HL-60/S4 (cell line): ENCODE measurements at regions not wholly inside any gene's neighbourhood (a gene's known extent, or its start where the extent isn't known, plus 50 kb on each side); places are given as distances from the start of the nearest gene placed in this dataset.

Experiments
- in situ Hi-C: fragments of 300-500 bp; cut with MboI; formaldehyde crosslinking; loops from 2 replicates; pipeline ENCODE4 v1.14.3; 2022; ENCODE audit warnings: low sequenced_read_pairs

DNA sequence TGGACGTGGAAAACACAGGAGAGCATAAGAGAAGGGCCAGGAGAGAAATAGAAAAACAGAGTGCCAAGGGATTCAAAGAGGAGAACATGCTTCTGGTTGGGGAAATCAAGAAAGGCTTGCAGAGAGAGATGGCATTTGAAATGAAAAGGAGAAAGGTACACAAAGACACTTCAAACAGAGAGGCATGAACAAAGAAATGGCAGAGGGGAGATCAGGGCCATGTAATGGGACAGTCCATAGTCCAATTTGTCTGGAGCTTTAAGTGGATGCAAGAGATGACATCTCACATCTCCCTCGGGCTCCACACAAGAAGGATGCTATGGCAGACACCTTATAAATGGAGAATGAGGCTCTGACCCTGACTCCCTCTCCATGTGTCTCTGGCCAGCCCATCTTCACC, 331.1 kb downstream of the MLLT3 start:
- in situ Hi-C loops: no loop called here

DNA sequence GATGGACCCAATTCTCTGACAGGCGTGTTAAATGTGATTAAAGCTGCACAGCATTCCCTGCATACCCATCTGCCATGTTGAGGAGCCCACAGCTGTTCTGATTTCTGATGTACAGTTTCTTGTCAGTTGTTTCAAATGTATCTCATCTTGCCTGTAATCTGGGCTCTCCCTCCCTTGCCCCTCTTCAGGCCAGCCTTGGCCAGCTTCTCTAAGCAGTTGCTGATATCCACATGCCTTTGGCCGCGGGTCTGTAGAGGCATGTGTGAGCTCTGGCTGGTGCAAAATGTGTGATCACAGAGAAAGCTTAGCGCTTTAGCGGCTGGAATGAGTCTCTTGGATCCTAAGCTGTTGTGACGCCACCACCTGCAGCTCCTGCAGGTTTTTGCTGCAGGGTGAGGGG, 332.0 kb downstream of the MLLT3 start:
- in situ Hi-C loops: no loop called here

DNA sequence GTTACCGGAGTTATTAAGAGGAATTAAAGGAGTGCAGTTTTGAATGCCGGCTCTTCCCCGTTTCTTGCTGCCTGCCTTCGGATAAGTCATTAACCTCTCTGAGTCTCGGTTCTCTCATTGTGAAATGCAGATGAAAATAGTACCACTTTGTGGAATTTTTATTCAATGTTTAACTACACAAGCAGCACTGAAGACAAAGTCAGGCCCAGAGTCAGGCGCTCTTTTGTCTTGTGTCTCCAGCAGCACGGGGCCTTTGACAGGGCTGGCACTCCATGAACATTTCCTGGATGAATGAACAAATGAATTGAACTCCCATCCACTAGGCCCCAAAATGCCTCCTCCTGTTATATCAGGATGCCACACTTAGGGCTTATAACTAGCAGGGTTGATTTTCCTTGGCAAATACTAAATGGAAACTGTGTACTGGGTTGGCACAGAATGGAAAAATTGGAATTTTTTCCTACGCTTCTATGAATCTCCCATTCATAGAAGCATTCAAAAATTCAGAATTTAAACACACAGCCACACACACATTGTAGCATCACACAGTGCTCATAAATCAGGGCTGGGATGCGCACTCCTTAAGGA, 332.8 kb downstream of the MLLT3 start:
- in situ Hi-C loops: no loop called here

DNA sequence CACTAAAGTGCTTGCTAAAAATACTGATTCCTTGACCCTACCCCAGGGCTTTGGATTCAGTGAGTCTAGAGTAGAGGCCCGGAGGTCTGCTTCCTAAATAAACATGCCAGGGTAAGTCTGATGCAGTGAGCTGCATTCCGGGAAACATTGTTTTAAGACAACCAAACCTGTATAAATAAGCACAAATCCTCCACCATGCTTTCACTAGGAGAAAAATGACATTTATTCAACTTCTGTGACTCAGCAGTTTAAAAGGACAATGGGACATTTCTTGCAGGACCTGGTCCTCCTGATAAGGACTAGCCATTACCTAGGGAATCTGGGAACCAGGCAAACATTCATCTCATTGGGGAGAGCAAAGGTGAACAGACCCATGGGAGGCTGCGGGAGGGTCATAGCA, 335.3 kb downstream of the MLLT3 start:
- in situ Hi-C loops: no loop called here

DNA sequence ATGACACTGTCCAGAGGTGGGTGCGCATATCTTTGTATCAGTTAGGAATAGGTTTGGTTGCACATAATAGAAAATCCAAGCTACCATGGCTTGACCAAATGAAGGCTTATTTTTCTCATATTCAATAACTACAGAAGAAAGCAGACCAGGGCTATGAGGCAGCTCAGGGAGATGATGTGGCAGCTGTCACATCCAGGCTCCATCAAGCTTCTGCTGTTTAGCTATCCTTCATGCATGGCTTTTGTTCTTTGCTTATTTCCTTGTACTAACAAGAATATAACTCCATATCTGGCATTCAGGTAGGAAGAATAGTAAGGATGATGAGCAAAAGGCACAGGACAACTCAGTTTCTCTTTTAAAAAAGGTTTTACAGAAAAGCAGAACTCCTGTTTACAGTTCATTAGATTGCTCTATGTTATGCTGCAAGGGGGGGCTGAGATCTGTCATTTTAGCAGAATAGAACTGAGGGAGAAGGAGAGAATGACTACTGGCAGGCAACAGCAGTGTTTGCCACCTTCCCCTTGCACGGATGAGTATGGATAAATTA, 336.1 kb downstream of the MLLT3 start:
- in situ Hi-C loops: no loop called here

DNA sequence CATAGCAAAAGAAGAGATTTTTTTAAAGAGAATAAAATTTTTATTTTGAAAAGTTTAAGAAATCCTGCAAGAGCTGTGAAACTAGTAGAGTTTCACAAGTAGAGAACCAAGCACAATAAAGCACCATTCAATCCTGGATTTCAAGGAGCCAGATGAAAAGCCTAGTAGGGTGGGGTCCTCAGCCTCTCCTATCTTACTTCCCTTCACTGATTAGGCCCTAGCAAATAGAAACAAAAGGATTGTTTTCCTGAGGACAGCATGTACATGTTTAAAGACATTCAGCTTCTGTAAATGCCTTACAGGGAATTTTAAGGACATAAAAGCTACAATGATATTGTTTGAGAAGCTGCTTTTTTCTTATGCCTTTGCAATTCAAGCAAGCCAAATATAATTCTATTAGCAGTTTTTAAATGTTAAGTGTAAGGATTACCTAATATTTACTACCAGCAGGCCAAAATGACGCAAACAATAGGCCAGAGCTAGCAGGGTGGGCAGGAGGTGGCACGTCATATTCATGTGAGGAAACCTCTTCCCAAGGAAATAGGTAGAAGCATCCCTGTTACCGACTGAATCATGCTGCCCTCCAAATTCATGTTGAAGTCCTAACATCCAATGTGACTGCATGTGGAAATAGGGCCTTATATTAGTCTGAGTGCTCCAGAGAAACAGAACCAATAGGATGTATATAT, 337.6 kb downstream of the MLLT3 start:
- in situ Hi-C loops: no loop called here

DNA sequence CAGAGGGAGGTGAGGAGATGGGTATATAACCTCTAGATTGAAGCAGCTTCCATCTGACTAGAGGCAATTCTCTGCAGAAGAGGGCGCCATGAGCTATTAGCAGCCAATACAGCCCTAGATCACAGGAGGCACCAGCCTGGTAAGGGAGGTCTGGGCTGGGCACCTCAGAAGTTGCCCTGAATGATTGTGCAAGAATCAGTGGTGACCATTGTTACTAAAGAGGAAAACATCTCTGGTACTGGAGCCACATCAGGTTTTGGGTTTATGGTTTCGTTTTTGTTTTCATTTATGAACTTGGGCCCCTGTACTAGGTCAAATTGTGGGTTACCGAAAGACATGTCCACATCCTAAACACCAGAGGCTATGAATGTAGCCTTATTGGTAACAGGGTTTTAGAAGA, 342.0 kb downstream of the MLLT3 start:
- in situ Hi-C loops: no loop called here

DNA sequence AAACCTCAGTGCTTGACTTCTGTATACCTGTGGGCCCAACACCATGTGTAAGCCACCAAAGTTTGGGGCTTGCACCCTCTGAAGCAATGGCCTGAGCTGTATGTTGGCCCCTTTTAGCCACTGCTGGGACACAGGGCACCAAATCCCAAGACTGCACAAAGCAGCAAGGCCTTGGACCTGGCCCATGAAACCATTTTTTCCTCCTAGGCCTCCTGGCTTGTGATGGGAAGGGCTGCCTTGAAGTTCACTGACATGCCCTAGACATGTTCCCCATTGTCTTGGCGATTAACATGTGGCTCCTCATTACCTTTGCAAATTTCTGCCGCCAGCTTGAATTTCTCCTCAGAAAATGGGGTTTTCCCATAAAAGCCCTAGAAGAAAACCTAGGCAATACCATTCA, 345.5 kb downstream of the MLLT3 start:
- in situ Hi-C loops: no loop called here

DNA sequence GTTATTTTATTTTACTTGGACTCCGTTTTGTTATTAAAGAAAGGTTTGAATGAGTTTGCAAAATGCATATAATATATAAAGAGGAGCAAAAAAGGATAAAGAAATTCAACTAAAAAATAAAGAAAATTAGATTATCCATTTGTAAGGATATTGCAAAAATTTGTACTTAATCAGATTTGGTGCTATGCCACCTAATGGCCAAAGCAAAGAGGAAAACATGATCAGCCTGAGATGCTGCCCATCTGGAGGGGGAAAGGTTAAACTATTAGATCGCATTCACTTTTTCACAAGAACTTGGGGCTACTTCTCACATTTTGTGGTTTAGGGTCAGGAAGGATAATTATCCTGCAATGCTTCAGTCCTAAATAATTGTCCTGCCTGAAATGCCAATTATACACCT, 350.6 kb downstream of the MLLT3 start:
- in situ Hi-C loops: no loop called here

DNA sequence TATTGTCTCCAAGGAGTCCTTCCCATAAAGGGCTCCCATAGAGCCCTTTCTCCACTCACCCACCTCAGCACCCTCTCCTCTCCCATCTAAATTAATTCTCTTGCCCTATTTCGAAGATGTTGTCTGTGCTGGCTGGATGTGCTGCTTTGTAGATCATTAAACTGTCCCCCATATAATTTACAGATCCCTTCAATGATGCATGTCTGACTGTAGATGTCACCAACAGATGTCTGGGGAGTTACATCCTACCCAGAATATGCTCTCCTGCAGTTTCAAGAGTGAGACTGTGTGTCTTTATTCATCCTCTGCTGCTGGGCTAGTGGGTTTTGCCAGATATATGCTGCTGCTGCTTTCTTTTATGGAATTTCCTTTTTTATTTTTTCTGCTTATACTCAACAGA, 351.2 kb downstream of the MLLT3 start:
- in situ Hi-C loops: no loop called here

DNA sequence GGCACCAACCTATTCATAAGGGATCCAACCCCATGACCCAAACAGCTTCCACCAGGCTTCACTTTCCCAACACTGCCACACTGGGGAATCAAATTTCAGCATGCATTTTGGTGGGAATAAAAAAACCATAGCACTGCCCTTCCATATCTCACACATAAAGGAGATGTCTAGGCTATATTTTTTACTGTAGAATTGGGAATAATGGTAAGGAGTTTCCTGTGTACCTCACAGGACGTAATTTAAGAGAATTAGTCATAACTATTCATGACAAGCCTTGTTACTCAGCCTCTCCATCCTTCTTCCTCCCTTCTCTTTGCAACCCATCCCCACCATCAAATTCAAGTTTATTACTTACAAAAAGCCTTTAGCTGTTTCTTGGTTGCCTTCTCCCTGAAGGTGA, 352.1 kb downstream of the MLLT3 start:
- in situ Hi-C loops: no loop called here

DNA sequence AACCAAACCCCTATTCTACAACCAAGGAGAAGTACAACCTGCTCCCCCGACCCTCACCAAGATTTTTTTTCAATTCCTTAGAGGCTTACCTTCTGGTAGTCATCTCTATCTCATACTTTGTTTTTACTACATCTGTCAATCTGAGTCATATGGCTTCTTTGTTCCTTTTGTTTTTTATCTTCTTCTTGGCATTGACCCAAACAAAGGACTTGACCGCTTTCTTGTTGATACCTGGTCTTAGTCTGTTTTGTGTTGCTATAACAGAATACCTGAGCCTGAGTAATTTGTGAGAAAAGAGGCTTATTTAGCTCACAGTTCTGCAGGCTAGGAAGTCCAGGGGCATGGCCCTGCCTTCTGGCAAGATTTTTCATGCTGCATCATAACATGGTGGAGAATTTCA, 352.7 kb downstream of the MLLT3 start:
- in situ Hi-C loops: no loop called here

DNA sequence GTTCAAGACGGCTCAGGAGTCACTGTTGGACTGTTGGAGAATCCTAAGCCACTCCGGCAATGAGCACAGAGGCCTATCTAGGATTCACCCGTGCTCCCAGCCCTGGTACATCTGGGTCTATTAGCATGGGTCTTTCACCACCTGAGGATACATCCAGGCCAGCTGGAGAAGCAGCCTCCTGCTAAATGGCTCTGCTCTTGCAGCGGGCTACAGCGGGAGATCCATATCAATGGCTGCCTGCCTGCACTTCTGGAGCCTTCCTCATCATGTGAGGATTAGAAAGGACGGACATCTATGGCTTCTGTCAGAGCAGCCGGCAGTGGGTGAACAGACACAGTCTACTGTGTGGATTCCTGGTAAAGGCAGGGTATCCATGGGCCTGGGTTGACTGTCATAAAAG, 357.4 kb downstream of the MLLT3 start:
- in situ Hi-C loops: no loop called here

DNA sequence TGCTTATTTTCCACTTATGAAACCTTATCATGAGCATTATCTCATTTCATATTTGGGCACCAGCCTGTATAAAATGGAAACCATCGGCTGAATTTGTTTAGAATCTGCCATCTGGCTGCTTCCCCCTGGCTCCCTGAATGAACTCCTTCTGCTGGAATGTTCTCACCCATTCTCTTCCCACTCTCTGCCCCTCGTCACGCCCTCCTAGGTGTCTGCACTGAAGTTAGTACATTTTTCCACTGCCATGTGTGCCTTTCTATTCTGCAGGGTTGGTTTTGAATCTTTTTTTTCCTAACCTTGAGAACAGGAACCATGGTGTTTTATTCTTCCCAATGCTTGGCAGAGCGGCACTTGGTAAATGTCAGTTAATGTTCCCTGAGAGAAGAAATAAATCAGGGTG, 359.7 kb downstream of the MLLT3 start:
- in situ Hi-C loops: no loop called here

DNA sequence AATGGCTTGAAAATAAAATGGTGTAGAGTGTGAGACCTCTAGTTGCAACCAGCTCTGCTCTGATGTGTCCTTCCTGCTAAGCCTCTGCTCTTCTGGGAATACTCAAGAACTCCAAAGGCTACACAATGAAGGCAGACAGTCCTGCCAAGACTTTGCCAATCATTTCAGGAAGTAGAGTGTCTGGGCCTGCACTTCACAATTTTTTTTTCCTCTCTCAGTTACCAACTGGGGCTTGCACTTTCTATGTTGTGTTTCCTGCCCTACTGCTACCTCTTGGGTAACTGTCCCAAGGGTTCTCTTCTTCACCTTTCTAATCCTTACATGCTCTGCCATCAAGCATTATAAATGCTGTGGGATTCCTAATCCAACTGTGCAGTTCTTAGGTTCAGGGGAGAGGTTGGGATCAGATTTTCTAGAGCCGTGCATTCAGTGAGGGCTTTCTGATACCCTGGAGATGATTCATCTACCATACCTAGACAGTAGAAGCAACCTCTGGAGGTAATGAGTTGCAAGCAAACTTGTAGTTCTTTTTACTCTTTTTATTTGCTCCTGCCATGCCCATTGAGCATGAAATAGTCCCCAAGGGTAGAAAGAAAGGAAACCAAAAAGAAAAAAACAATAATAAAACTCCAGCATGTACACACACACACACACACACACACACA, 365.9 kb downstream of the MLLT3 start:
- in situ Hi-C loops: no loop called here

DNA sequence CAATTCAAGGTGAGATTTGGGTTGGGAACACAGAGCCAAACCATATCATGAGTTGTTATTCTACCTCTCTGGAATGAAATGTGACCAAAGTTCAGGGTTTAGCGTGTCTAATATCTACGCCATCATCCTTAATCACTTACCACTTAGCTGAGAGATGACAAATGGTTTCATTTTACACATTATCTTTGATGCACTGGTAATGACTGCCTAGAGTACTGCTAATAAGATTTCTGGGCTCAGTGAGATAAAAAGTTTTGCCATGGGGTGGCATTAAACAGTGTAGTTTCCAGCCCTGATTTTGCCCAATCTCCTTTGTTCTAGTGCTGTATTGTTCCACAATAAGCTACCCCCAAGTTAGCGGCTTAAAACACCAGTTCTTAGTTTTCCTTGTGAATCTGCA, 367.2 kb downstream of the MLLT3 start:
- in situ Hi-C loops: no loop called here

DNA sequence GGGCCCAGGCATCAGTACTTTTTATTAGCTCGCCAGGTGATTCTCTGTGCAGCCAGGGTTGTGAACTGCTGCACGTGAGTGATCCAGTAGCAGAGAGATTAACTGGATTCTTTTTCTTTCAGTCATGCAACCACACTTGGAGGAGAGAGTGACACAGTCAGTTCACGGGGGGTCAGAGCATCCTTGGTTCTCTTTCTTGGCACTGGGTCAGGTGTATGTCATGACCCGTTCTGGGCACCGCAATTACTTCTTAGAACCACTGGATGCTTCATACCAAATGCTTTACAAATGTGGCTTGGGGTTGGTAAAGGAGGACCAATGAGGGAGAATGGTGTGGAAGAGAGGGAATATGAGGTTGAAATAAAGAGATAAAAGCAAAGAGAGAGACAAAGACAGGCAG, 368.7 kb downstream of the MLLT3 start:
- in situ Hi-C loops: no loop called here

DNA sequence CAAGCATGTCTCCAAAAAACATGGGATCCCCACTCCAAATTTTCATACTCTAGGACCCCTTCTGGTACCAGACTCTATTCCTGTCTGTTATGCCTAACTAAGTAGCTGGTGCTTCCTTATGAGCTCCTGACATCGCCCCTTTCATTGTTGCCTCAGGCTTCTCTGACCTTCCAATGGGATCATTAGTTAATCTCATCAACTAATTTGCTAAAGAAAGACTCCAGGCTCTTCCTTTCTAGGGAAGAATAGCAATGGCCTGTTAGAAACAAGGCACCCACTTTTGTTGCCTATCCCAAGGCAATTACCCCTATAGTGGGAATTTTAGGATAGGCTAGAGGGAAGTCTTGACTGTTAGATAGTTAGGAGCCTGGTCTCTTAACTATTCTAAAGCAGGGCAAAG, 369.5 kb downstream of the MLLT3 start:
- in situ Hi-C loops: no loop called here

DNA sequence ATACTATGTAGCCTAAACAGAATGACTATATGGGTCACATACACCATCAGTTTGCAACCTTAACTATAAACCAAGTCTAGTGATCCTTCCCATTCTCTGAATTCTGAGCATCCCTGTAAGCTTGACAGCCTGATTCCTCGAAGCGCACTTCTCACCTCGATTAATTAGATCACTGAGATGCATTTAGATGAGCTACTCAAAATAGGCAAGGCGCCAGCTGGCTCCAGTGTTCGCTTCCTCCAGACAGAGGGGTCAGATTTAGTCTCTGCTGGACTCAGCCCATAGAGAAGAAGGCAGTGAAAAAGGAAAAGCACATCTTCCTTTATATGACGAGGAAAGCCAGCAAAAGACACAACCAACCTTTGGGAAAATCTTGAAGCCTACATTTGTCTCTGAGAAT, 371.5 kb downstream of the MLLT3 start:
- in situ Hi-C loops: no loop called here

DNA sequence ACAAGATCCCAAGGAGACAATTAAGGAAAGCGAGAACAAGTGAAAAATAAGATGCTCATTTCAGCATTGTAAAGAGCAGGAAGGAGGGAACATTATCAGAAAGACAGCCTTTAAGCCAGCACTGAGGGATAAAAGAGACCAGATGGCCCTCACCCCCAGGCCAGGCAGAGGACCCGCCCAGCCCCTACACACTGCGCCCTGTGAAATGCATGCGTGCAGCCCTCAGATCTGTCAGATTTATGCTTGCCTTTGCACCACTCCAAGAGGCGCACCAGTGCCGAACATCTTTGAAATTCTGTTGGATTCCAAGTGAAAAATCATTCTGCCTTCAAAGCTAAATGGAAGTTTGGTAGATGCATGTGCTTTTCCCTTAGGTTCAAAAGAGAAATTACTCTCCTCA, 378.0 kb downstream of the MLLT3 start:
- in situ Hi-C loops: no loop called here

DNA sequence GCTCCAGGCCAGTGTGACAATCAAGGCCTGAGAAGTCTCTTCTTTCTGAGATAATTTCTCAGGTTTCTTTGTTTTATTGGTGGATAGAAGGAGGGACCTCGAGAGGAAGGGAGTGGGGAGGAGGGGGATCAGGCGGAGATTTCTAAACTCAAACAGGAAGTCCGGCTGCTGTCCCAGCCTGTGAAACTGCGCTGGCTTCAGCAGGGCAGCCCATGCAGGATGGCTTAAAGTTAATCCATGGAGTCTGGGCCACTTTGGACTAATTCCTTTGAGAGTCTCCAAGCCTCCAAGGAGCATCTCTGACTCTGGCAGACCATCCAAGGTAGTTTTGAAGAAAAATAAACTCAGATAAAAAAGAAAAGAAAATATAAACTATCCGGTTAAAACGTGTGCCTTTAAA, 378.5 kb downstream of the MLLT3 start:
- in situ Hi-C loops: no loop called here

DNA sequence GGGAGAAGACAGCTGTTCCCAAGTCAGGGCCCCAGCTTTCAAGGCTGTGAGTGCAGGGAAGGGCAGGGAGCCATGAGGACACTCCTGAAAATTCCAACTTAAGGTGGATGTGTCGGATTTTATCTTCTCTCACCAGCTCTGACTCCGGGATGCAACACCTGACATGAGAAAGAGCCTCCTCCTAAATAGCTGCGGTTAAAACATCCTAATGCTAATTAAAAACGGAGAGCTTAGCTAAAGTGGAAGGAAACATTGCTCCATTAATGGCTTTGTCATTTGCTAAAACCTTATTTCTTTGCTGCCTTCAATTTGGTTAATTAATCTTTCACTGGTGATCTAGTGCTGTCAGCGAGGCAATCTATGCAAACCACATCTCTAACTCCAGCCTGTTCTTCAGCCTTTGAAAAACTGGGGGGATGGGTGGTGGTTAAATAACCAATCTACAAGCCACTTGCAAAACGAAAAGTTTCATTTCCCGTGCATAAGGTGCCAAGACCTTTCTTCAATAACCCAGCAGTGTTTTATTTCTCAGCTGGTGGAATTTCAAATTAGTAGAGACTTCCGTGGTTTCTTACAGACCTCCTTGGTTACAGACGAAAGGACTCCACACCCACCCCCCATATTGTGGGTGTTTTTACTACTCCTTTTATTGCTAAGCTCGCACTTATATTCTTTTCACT, 379.6 kb downstream of the MLLT3 start:
- in situ Hi-C loops: no loop called here
